Stimulated activated CD8-positive, alpha-beta memory T cell treated with anti-CD3 and anti-CD28 coated beads, Interleukin-15, amount 100 ng/mL, for 1 hour (primary cell): ENCODE measurements at regions not wholly inside any gene's neighbourhood (a gene's known extent, or its start where the extent isn't known, plus 50 kb on each side); places are given as distances from the start of the nearest gene placed in this dataset.

Experiments
- DNase-seq: peaks from one replicate; pipeline ENCODE4 v3.0.0-alpha.2; 2020; ENCODE audit warnings: low read depth

GRCh38 chr6:170212956-170213636, 77.8 kb downstream of the DLL1 start:
- DNase-seq, result no peak

DNA sequence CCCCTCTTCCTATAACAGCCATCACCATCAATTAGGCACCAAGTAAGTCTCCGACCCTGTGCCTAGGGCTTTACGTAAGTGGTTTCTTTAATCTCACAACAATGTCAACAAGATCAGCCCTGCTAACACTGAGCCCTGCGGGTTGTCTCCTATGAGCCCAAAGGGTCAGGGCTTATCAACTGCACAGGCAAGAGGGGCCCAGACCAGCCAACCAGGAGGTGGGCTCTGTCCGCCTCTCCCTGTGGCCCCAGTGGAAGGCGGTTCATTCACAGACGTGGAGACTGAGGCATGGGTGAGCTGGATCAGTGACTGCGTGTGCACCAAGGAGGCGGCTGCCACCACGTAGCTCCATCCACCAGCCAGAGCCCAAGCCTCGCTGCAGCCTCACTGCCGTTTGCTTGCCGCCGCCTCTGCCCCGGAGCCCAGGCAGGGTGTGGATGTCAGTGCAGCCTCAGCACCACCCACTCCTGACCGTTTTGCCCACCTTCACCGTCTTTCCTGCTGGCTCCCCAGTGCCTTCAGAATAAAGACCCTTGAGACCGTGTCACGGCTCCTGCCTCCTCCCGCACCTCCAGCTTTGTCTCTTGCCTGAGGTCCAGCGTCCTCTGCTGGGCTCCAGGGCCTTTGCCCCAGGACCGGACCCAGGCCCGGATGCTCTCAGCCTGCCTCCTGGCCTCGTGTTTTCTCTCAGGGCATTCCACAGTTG, 78.7 kb downstream of the DLL1 start:
- no peak for DNase-seq

DNA sequence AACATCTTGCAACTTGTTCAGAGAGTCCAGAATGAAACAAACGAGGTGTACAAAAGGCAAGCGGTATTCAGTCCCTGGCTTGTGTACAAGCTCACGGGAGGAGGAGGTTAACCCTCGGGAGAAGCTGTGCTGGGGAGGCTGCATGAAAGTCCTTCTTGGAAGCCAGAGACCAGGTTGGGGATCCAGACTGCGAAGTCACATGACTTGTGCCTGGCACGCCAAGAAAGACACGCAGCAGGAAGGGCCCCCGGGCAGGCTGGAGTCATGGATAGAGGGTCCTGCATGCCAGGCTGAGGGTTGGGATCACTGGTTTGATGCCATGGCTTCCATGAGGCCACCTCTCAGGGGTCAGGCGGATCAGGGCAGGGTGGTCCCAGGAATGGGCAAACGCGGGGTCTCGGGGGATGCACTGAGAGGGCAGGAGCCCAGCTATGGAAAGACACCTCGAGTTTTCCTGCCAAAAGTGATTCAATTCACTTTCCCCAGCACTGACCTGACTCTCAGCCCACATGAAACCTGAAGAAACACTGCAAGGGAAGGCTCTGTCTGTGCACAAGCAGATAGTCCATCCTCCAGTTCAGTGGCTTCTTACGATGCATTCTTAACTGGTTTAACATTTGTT, 79.4 kb downstream of the DLL1 start:
- no peak for DNase-seq

GRCh38 chr6:170210651-170211403, 80.1 kb downstream of the DLL1 start:
- DNase-seq, result no peak

DNA sequence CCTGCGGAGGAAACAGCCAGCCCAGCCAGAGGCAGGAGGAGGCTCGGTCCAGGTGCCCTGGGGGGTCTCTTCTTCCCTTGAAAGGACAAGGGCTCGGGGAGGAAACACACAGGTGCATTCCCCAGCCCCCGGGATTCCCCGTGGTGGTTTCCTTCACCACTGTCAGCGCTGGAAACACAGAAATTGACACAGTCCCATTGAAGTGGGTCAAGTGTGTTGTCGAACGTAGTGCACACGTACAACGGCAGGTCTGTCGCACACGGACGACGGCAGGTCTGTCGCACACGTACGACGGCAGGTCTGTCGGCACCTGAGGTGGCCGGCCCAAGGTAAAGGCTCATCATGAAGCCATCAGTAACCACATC, 80.9 kb downstream of the DLL1 start:
- no peak for DNase-seq

DNA sequence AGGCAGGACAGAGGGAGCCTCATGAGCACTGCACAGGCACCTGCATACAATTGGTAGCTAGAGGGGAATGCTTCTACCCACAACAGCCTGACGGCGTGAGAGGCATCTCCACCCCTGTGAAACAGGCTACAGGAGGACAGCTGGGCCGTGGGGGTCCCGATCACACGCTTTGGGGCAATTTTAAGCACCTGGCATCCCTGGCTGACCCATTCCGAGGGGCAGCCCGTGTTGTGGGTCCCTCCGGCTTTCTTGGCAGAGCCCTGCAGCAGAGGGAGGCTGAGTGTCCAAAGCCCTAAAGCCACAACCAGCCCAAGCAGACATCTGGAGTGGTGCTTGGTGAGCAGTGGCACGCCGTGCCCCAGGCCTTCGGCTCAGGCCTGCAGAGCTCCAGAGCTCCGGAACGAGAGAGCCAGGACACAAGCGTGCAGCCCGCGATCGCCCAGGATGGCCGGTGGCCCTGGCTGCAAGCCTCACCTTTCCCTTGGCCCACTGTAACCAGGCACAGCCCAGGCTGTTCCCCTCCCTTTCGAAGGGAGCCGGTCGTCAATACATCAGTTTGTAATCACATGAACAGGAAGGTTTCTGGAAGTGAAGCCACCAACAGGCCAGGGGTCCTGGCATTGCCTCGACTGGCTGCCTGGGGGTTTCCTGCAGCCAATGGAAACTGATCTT, 81.4 kb downstream of the DLL1 start:
- DNase-seq, result no peak

DNA sequence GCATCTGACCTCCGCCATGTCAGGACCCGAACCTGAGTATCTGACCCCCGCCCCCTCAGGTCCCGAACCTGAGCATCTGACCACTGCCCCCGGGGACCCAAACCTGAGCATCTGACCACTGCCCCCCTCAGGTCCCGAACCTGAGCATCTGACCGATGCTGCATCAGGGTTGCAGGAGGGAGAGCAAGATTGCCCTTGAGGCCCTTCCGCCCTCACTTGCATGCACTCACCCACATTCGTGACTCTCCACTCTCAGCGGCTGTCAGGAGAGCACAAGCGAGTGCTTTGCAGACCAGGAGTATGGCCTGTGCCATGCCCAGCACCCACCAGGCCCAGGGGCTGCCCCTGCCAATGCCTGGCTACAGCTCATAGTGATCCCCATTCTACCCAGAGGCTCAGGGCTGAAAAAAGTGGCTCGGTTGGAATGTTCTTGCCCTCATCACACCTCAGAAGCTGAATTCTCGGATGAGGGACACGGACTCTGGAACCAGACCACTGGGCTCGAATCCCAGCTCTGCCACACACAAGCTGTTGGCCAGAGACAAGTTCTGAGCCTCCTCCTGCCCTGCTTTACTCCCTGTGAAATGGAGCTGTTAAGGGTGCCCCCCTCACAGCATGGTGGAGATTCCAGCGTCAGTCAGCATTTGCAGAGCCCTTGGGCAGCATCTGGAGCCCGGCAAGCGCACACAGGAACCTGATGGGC, 82.1 kb downstream of the DLL1 start:
- no peak for DNase-seq

DNA sequence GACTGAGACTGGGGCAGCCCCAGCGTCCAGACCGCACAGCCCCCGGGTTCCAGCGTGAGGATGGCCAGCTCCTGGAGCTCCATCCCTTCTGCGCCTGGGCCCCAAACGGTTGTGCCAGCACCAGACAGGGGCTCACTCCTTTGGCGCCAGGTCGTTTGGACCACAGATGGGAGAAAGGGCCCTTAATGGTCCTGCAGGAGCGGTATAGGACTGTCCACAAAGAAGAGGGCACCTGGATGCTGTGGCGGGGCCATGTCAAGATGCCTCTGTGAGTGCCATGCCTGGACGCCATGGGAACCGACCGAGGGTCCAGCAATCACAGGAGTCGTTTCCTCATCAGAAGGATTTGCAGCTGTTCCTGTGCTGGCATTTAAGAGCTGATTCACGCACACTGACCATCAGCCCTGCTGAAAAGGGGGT, 82.7 kb downstream of the DLL1 start:
- no peak for DNase-seq

GRCh38 chr6:170207586-170208181, 83.2 kb downstream of the DLL1 start:
- no peak for DNase-seq

DNA sequence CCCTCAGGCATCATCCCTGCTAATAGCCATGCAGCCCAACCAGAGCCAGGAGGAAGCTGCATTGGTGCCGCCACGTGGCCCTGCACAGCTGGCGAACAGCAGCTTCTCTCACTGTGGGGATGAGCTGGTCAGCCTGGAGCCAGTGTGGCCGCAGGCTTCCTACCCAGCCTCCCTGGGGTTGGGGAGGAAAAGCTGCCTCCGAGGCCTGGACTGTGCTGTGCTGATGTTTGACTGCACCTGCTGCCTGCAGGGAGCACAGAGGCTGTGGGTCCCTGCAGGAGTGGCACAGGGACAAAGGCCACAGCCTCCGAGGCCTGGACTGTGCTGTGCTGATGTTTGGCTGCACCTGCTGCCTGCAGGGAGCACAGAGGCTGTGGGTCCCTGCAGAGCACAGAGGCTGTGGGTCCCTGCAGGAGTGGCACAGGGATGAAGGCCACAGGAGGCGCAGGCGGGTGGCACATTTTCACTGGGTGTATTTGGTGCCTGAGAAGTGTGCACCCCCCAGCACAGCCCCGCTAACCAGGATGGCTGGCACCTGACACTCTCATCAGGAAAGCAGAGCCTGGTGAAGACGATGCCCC, 83.9 kb downstream of the DLL1 start:
- no peak for DNase-seq

GRCh38 chr6:170206317-170206621, 84.6 kb downstream of the DLL1 start:
- no peak for DNase-seq

DNA sequence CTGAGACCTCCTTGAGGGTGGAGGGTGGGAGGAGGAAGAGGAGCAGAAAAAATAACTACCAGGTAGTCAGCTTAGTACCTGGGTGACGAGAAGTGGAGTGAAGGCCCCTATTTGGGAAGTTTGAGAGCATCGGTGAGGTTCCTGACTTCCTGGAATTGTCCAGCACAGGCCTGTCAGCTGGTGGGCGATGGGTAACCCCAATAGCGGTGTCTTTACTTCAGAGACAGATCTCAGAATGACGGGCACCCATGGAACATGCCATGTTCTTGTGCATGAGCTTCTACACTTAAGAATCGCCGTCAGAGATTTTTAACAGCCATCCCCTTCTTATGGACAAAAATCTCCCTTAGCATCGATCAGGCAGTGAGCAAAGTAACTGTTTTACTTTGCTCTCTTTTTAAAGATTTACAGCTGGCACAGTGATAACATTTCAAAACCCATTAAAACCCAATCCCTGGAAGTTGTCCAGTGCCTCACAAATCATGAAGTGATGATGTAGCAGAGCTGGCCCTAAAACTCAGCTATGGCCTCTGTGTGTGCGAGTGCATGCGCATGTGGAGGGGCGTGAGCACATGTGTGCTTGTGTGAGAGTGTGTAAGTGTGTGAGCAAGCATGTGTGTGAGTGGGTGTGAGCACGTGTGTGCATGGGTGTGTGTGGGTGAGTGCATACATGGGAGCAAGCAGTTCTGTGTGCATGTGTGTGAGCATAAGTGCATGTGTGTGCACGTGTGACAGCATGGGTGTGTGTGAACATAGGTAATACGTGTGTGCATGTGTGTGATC, 85.2 kb downstream of the DLL1 start:
- DNase-seq, result no peak

GRCh38 chr6:170205126-170205525, 85.8 kb downstream of the DLL1 start:
- no peak for DNase-seq

- no peak for DNase-seq
These were observed 87.7 kb downstream of the DLL1 start for GRCh38 chr6:170203212-170203611.

- DNase-seq, result no peak
These were observed 88.3 kb downstream of the DLL1 start for GRCh38 chr6:170202416-170203135.

- no peak for DNase-seq
These were observed 89.5 kb downstream of the DLL1 start for GRCh38 chr6:170201361-170201760.

DNA sequence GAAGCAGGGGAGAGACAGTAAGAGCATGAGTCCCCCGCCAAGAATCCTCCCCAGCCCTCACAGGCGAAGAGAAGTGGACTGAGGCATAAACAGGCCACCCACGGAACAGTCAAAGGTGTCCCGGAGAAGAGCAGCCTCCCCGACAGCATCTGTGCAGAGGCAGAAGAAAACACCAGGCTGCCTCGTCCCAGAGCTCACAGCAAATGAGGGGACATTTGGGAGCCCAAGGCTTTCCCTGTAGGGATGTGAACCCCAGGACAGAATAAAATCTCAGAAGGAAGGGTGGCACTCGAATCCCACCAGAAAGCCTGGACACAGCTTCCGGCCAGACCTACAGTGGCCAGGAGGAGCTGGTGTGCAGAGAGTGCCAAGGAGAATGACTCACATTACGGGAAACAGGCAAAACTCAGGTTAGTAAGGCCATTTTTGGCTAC, 90.4 kb downstream of the DLL1 start:
- DNase-seq, result no peak

- DNase-seq, result no peak
These were observed 91.2 kb downstream of the DLL1 start for GRCh38 chr6:170199716-170200115.

DNA sequence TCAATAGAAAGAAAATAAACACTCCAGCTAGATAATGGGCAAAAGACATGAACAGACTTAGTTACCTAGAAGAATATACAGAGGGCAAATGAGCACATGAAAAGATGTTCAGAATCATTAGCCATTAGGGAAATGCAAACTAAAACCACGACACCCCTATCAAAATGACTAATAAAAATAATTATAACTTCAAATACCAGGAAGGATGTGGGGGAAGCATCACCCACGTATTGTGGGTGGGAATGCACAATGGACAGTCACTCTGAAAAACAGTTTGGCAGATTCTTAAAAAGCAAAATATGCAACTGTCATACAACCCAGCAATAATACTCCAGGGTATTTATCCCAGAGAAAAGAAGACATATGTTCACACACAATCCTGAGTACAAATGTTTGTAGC, 92.6 kb downstream of the DLL1 start:
- no peak for DNase-seq
